WTC11 (cell line): ENCODE measurements at regions not wholly inside any gene's neighbourhood (a gene's known extent, or its start where the extent isn't known, plus 50 kb on each side); places are given as distances from the start of the nearest gene placed in this dataset.

Experiments used
- ATAC-seq: fragments of 200-7000 bp; cut with Tn5 transposase; 2 replicates; pipeline ENCODE4 v1.10.0; 2021; ENCODE audit warnings: mild to moderate bottlenecking, moderate library complexity
- CTCF ChIA-PET: fragments of 300-600 bp; sonication (Branson Sonifier 250); formaldehyde crosslinking; loops from one replicate; lab custom pipeline; 2021; ENCODE audit warnings: antibody characterized with exemption; lab: Charles Lee
- POLR2A ChIA-PET: fragments of 350-600 bp; sonication (Branson Sonifier 250); formaldehyde crosslinking; loops from one replicate; lab custom pipeline; 2021; ENCODE audit warnings: antibody characterized with exemption; lab: Charles Lee
- DNase-seq: peaks from one replicate; pipeline ENCODE4 v3.0.0; 2021; ENCODE audit warnings: low spot score
- H3K27ac Mint-ChIP-seq: 2 replicates; pipeline ENCODE4 v1.8.0; 2021; ENCODE audit warnings: mixed read lengths
- H3K27me3 Mint-ChIP-seq: 2 replicates; pipeline ENCODE4 v1.8.0; 2021; ENCODE audit warnings: low read depth, mild to moderate bottlenecking, moderate library complexity, mixed read lengths
- H3K36me3 Mint-ChIP-seq: 2 replicates; pipeline ENCODE4 v1.8.0; 2021; ENCODE audit warnings: mixed read lengths
- H3K4me1 Mint-ChIP-seq: 2 replicates; pipeline ENCODE4 v1.8.0; 2022; ENCODE audit warnings: mixed read lengths
- H3K4me3 Mint-ChIP-seq: 2 replicates; pipeline ENCODE4 v1.8.0; 2021; ENCODE audit warnings: mild to moderate bottlenecking, moderate library complexity, mixed read lengths
- H3K9me3 Mint-ChIP-seq: 2 replicates; pipeline ENCODE4 v1.8.0; 2021; ENCODE audit warnings: mixed read lengths
- CREM ChIP-seq: sonication (generic); formaldehyde crosslinking; IDR thresholded peaks from 2 replicates; pipeline ENCODE4 v1.8.1; 2022; ENCODE audit warnings: mild to moderate bottlenecking, missing genetic modification reagents, moderate library complexity
- E2F1 ChIP-seq: sonication (generic); formaldehyde crosslinking; IDR thresholded peaks from 2 replicates; pipeline ENCODE4 v1.8.0; 2022; ENCODE audit warnings: mild to moderate bottlenecking, missing genetic modification reagents
- ERG ChIP-seq: fragments of 250-450 bp; sonication (Bioruptor Pico); IDR thresholded peaks from 2 replicates; pipeline ENCODE4 v1.8.0; 2021; ENCODE audit warnings: mild to moderate bottlenecking
- ESRRA ChIP-seq: sonication (generic); formaldehyde crosslinking; IDR thresholded peaks from 2 replicates; pipeline ENCODE4 v1.8.1; 2022; ENCODE audit warnings: mild to moderate bottlenecking, missing genetic modification reagents, borderline replicate concordance
- FOXJ3 ChIP-seq: sonication (generic); formaldehyde crosslinking; IDR thresholded peaks from 2 replicates; pipeline ENCODE4 v1.9.0; 2021; ENCODE audit warnings: missing genetic modification reagents, mild to moderate bottlenecking, borderline replicate concordance
- FOXP1 ChIP-seq: sonication (generic); formaldehyde crosslinking; IDR thresholded peaks from 2 replicates; pipeline ENCODE4 v1.8.0; 2022; ENCODE audit warnings: missing genetic modification reagents, mild to moderate bottlenecking, moderate library complexity, borderline replicate concordance
- GABPB1 ChIP-seq: sonication (generic); formaldehyde crosslinking; IDR thresholded peaks from 2 replicates; pipeline ENCODE4 v1.8.1; 2023; ENCODE audit warnings: mild to moderate bottlenecking, missing genetic modification reagents
- HMGA2 ChIP-seq: fragments of 250-450 bp; sonication (Bioruptor Pico); IDR thresholded peaks from 2 replicates; pipeline ENCODE4 v1.4.0; 2021; ENCODE audit warnings: mild to moderate bottlenecking, moderate library complexity
- IRF2 ChIP-seq: sonication (generic); formaldehyde crosslinking; IDR thresholded peaks from 2 replicates; pipeline ENCODE4 v1.8.0; 2022; ENCODE audit warnings: low read depth, missing genetic modification reagents, borderline replicate concordance
- JAZF1 ChIP-seq: fragments of 250-450 bp; sonication (Bioruptor Pico); IDR thresholded peaks from 2 replicates; pipeline ENCODE4 v1.9.0; 2021; ENCODE audit warnings: moderate library complexity, mild to moderate bottlenecking, inconsistent platforms
- MLX ChIP-seq: sonication (generic); formaldehyde crosslinking; IDR thresholded peaks from 2 replicates; pipeline ENCODE4 v1.8.1; 2023; ENCODE audit warnings: mild to moderate bottlenecking, missing genetic modification reagents, moderate library complexity
- NR2C2 ChIP-seq: sonication (generic); formaldehyde crosslinking; IDR thresholded peaks from 2 replicates; pipeline ENCODE4 v1.8.0; 2022; ENCODE audit warnings: mild to moderate bottlenecking, missing genetic modification reagents
- SOX15 ChIP-seq: fragments of 250-450 bp; sonication (Bioruptor Pico); IDR thresholded peaks from 2 replicates; pipeline ENCODE4 v1.9.0; 2021; ENCODE audit warnings: mild to moderate bottlenecking
- TEAD4 ChIP-seq: sonication (generic); formaldehyde crosslinking; IDR thresholded peaks from 2 replicates; pipeline ENCODE4 v1.8.0; 2022; ENCODE audit warnings: mild to moderate bottlenecking, missing genetic modification reagents
- ZBTB21 ChIP-seq: sonication (generic); formaldehyde crosslinking; IDR thresholded peaks from 2 replicates; pipeline ENCODE4 v1.8.1; 2023; ENCODE audit warnings: mild to moderate bottlenecking, missing genetic modification reagents, borderline replicate concordance
- ZMAT4 ChIP-seq: fragments of 250-450 bp; sonication (Bioruptor Pico); IDR thresholded peaks from 2 replicates; pipeline ENCODE4 v1.9.0; 2021; ENCODE audit warnings: mild to moderate bottlenecking
- ZNF396 ChIP-seq: fragments of 250-450 bp; sonication (Bioruptor Pico); IDR thresholded peaks from 2 replicates; pipeline ENCODE4 v1.8.0; 2021; ENCODE audit warnings: mild to moderate bottlenecking, moderate library complexity, borderline replicate concordance
- TF ChIP-seq, protein P1 (sequence below): sonication (generic); formaldehyde crosslinking; IDR thresholded peaks from 2 replicates; pipeline ENCODE4 v1.8.1; 2023; ENCODE audit warnings: mild to moderate bottlenecking, missing genetic modification reagents, moderate library complexity
- TF ChIP-seq, protein P2 (sequence below): sonication (generic); formaldehyde crosslinking; IDR thresholded peaks from 2 replicates; pipeline ENCODE4 v1.8.0; 2023; ENCODE audit warnings: mild to moderate bottlenecking, missing genetic modification reagents
- TF ChIP-seq, protein P3 (sequence below): fragments of 250-450 bp; sonication (Bioruptor Pico); IDR thresholded peaks from 2 replicates; pipeline ENCODE4 v2.1.2; 2022; ENCODE audit warnings: mild to moderate bottlenecking, moderate library complexity
- TF ChIP-seq, protein P4 (sequence below): sonication (generic); formaldehyde crosslinking; IDR thresholded peaks from 2 replicates; pipeline ENCODE4 v1.8.0; 2023; ENCODE audit warnings: missing genetic modification reagents
- TF ChIP-seq, protein P5 (sequence below): fragments of 250-450 bp; sonication (Bioruptor Pico); IDR thresholded peaks from 2 replicates; pipeline ENCODE4 v1.9.0; 2021; ENCODE audit warnings: mild to moderate bottlenecking

GRCh38 chr6:166710084-166710483, 83.0 kb upstream of the RPS6KA2 start:
- TF ChIP-seq CREM (CRISPR knock-in tag), result no peak
- no peak for TF ChIP-seq MLX (CRISPR knock-in tag)
- TF ChIP-seq ZMAT4 (CRISPR knock-in tag), result no peak
- no peak for TF ChIP-seq TEAD4
- no peak for TF ChIP-seq HMGA2 (CRISPR knock-in tag)
- no peak for TF ChIP-seq SOX15 (CRISPR knock-in tag)
- TF ChIP-seq ZBTB21 (CRISPR knock-in tag), result no peak
- TF ChIP-seq, protein P1, sequence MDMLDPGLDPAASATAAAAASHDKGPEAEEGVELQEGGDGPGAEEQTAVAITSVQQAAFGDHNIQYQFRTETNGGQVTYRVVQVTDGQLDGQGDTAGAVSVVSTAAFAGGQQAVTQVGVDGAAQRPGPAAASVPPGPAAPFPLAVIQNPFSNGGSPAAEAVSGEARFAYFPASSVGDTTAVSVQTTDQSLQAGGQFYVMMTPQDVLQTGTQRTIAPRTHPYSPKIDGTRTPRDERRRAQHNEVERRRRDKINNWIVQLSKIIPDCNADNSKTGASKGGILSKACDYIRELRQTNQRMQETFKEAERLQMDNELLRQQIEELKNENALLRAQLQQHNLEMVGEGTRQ (CRISPR knock-in tag), result no peak
- TF ChIP-seq JAZF1, result no peak
- no peak for TF ChIP-seq NR2C2 (CRISPR knock-in tag)
- POLR2A ChIA-PET, result no interaction called here
- CTCF ChIA-PET, result no interaction called here
- no peak overlapping the region for H3K4me3 Mint-ChIP-seq
- no peak for DNase-seq
- H3K9me3 Mint-ChIP-seq, result peaks cover 13% of the 10 kb centered on the region
- H3K36me3 Mint-ChIP-seq, result peaks cover 9% of the 10 kb centered on the region; the same call in 1 of the 2 replicates
- H3K27me3 Mint-ChIP-seq, result peaks cover 27% of the 10 kb centered on the region
- H3K27ac Mint-ChIP-seq, result no peak overlapping the region
- ATAC-seq, result no peak
- peaks cover 11% of the 10 kb centered on the region for H3K4me1 Mint-ChIP-seq

DNA sequence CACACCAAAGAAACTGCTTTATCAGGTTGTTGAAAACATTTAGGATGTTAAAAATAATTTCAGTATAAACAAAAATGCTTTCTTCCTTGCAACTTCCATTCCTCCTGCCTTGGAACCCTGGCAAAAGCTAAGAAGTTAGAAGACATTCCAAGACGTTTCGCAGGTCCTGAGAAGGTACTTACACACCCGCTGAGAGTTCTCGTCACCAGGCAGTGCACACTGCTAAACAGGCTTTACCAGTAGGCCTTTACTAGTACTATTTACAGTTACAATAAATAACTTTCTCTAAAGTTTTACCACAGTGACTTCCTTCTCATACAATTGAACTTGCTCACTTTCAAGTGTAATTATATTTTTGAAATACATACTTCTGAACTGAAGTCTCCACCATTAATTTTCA, 81.4 kb upstream of the RPS6KA2 start:
- ATAC-seq (no peak), DNase-seq (no peak)
- no peak for TF ChIP-seq FOXP1 (CRISPR knock-in tag)
- no peak for TF ChIP-seq IRF2 (CRISPR knock-in tag)
- TF ChIP-seq, protein P2, sequence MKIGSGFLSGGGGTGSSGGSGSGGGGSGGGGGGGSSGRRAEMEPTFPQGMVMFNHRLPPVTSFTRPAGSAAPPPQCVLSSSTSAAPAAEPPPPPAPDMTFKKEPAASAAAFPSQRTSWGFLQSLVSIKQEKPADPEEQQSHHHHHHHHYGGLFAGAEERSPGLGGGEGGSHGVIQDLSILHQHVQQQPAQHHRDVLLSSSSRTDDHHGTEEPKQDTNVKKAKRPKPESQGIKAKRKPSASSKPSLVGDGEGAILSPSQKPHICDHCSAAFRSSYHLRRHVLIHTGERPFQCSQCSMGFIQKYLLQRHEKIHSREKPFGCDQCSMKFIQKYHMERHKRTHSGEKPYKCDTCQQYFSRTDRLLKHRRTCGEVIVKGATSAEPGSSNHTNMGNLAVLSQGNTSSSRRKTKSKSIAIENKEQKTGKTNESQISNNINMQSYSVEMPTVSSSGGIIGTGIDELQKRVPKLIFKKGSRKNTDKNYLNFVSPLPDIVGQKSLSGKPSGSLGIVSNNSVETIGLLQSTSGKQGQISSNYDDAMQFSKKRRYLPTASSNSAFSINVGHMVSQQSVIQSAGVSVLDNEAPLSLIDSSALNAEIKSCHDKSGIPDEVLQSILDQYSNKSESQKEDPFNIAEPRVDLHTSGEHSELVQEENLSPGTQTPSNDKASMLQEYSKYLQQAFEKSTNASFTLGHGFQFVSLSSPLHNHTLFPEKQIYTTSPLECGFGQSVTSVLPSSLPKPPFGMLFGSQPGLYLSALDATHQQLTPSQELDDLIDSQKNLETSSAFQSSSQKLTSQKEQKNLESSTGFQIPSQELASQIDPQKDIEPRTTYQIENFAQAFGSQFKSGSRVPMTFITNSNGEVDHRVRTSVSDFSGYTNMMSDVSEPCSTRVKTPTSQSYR (CRISPR knock-in tag), result no peak
- TF ChIP-seq, protein P3, sequence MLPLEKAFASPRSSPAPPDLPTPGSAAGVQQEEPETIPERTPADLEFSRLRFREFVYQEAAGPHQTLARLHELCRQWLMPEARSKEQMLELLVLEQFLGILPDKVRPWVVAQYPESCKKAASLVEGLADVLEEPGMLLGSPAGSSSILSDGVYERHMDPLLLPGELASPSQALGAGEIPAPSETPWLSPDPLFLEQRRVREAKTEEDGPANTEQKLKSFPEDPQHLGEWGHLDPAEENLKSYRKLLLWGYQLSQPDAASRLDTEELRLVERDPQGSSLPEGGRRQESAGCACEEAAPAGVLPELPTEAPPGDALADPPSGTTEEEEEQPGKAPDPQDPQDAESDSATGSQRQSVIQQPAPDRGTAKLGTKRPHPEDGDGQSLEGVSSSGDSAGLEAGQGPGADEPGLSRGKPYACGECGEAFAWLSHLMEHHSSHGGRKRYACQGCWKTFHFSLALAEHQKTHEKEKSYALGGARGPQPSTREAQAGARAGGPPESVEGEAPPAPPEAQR (CRISPR knock-in tag), result no peak
- no peak for TF ChIP-seq TEAD4
- no peak for TF ChIP-seq ZNF396
- no peak for TF ChIP-seq FOXJ3 (CRISPR knock-in tag)
- TF ChIP-seq ERG (CRISPR knock-in tag), result no peak
- no peak for TF ChIP-seq ESRRA
- TF ChIP-seq E2F1 (CRISPR knock-in tag), result no peak
- TF ChIP-seq, protein P4, sequence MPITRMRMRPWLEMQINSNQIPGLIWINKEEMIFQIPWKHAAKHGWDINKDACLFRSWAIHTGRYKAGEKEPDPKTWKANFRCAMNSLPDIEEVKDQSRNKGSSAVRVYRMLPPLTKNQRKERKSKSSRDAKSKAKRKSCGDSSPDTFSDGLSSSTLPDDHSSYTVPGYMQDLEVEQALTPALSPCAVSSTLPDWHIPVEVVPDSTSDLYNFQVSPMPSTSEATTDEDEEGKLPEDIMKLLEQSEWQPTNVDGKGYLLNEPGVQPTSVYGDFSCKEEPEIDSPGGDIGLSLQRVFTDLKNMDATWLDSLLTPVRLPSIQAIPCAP (CRISPR knock-in tag), result no peak
- no peak for TF ChIP-seq GABPB1
- TF ChIP-seq, protein P5, sequence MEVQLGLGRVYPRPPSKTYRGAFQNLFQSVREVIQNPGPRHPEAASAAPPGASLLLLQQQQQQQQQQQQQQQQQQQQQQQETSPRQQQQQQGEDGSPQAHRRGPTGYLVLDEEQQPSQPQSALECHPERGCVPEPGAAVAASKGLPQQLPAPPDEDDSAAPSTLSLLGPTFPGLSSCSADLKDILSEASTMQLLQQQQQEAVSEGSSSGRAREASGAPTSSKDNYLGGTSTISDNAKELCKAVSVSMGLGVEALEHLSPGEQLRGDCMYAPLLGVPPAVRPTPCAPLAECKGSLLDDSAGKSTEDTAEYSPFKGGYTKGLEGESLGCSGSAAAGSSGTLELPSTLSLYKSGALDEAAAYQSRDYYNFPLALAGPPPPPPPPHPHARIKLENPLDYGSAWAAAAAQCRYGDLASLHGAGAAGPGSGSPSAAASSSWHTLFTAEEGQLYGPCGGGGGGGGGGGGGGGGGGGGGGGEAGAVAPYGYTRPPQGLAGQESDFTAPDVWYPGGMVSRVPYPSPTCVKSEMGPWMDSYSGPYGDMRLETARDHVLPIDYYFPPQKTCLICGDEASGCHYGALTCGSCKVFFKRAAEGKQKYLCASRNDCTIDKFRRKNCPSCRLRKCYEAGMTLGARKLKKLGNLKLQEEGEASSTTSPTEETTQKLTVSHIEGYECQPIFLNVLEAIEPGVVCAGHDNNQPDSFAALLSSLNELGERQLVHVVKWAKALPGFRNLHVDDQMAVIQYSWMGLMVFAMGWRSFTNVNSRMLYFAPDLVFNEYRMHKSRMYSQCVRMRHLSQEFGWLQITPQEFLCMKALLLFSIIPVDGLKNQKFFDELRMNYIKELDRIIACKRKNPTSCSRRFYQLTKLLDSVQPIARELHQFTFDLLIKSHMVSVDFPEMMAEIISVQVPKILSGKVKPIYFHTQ (CRISPR knock-in tag), result no peak
- H3K36me3 Mint-ChIP-seq, result peaks cover 10% of the 10 kb centered on the region; the same call in 1 of the 2 replicates
- peaks cover 35% of the 10 kb centered on the region for H3K27me3 Mint-ChIP-seq
- H3K27ac Mint-ChIP-seq, result no peak overlapping the region
- ChIA-PET CTCF (interaction anchor here (2.0 to 2.1 kb wide), 2 partner anchors 63 to 67 kb away, joined by 5 to 17 read pairs; no protein-coding TSS in a partner anchor), POLR2A (no interaction called here)
- peaks cover 16% of the 10 kb centered on the region for H3K9me3 Mint-ChIP-seq
- no peak overlapping the region for H3K4me3 Mint-ChIP-seq
- H3K4me1 Mint-ChIP-seq, result peaks cover 26% of the 10 kb centered on the region
